KMS-11 (cell line): ENCODE measurements at regions not wholly inside any gene's neighbourhood (a gene's known extent, or its start where the extent isn't known, plus 50 kb on each side); places are given as distances from the start of the nearest gene placed in this dataset.

Experiments
- H2AFZ ChIP-seq: fragments of 200-600 bp; sonication (generic); 2 replicates; pipeline ENCODE4 v1.6.1; 2016; ENCODE audit warnings: antibody characterized with exemption, mixed run types, low read depth
- H3K27ac ChIP-seq: fragments of 200-600 bp; sonication (generic); 2 replicates; pipeline ENCODE4 v1.6.1; 2016; ENCODE audit warnings: mild to moderate bottlenecking, mixed run types
- H3K27me3 ChIP-seq: fragments of 200-600 bp; sonication (generic); 2 replicates; pipeline ENCODE4 v1.6.1; 2017; ENCODE audit warnings: mild to moderate bottlenecking, low read depth, mixed run types, moderate library complexity; ENCODE audit not compliant: insufficient read depth
- H3K36me3 ChIP-seq: fragments of 200-600 bp; sonication (generic); 2 replicates; pipeline ENCODE4 v1.6.1; 2017; ENCODE audit warnings: mild to moderate bottlenecking, mixed run types; ENCODE audit not compliant: insufficient read depth
- H3K4me1 ChIP-seq: fragments of 200-600 bp; sonication (generic); 2 replicates; pipeline ENCODE4 v1.6.1; 2016; ENCODE audit warnings: mild to moderate bottlenecking, low read depth, mixed run types; ENCODE audit not compliant: poor library complexity, severe bottlenecking
- H3K4me2 ChIP-seq: fragments of 200-600 bp; sonication (generic); 2 replicates; pipeline ENCODE4 v1.7.0; 2016; ENCODE audit warnings: mild to moderate bottlenecking, mixed run types
- H3K4me3 ChIP-seq: fragments of 200-600 bp; sonication (generic); IDR thresholded peaks from 2 replicates; pipeline ENCODE4 v1.6.1; 2017; ENCODE audit warnings: low read depth, low read length, mixed read lengths; ENCODE audit not compliant: insufficient read depth
- H3K79me2 ChIP-seq: fragments of 200-600 bp; sonication (generic); 2 replicates; pipeline ENCODE4 v1.6.1; 2016; ENCODE audit warnings: low read depth, mixed run types; ENCODE audit not compliant: insufficient read depth
- H3K9ac ChIP-seq: fragments of 200-600 bp; sonication (generic); 2 replicates; pipeline ENCODE4 v1.6.1; 2016; ENCODE audit warnings: mild to moderate bottlenecking, mixed run types
- H4K20me1 ChIP-seq: fragments of 200-600 bp; sonication (generic); 2 replicates; pipeline ENCODE4 v1.6.1; 2016; ENCODE audit warnings: mild to moderate bottlenecking, mixed run types; ENCODE audit not compliant: insufficient read depth
- CTCF ChIP-seq: fragments of 200-600 bp; sonication (generic); conservative IDR thresholded peaks from 2 replicates; pipeline ENCODE4 v1.6.1; 2017; ENCODE audit warnings: low read depth, mild to moderate bottlenecking, antibody characterized with exemption, low read length, moderate library complexity, mixed read lengths

- Histone ChIP-seq H3K9ac (no peak overlapping the region), H3K4me3 (no peak overlapping the region), H3K4me2 (no peak overlapping the region), H3K4me1 (no peaks in the 10 kb centered on the region), H3K27me3 (no peaks in the 10 kb centered on the region), H2AFZ (no peak overlapping the region), H3K27ac (no peak overlapping the region), H3K79me2 (no peaks in the 10 kb centered on the region), H4K20me1 (no peaks in the 10 kb centered on the region), H3K36me3 (no peaks in the 10 kb centered on the region)
- peak; percentile 33; the same call in 1 of the 2 replicates for TF ChIP-seq CTCF
Measured at GRCh38 chr12:131454418-131455217, 256.3 kb upstream of the SFSWAP start.

GRCh38 chr12:131455218-131455506, 255.7 kb upstream of the SFSWAP start:
- Histone ChIP-seq H3K27ac (no peak overlapping the region), H2AFZ (no peak overlapping the region), H3K4me1 (no peaks in the 10 kb centered on the region), H4K20me1 (no peaks in the 10 kb centered on the region), H3K4me2 (no peak overlapping the region), H3K4me3 (no peak overlapping the region), H3K9ac (no peak overlapping the region), H3K36me3 (no peaks in the 10 kb centered on the region), H3K27me3 (no peaks in the 10 kb centered on the region), H3K79me2 (no peaks in the 10 kb centered on the region)
- no peak for TF ChIP-seq CTCF

GRCh38 chr12:131455581-131456110, 255.2 kb upstream of the SFSWAP start:
- H4K20me1 ChIP-seq: no peaks in the 10 kb centered on the region
- H3K9ac ChIP-seq: no peak overlapping the region
- H2AFZ ChIP-seq: no peak overlapping the region
- no peaks in the 10 kb centered on the region for H3K27me3 ChIP-seq
- H3K79me2 ChIP-seq: no peaks in the 10 kb centered on the region
- H3K4me1 ChIP-seq: no peaks in the 10 kb centered on the region
- no peak for TF ChIP-seq CTCF
- no peak overlapping the region for H3K4me2 ChIP-seq
- H3K4me3 ChIP-seq: no peak overlapping the region
- H3K27ac ChIP-seq: no peak overlapping the region
- H3K36me3 ChIP-seq: no peaks in the 10 kb centered on the region

- no peak for TF ChIP-seq CTCF
- no peak overlapping the region for H3K4me3 ChIP-seq
- no peak overlapping the region for H3K9ac ChIP-seq
- H3K4me1 ChIP-seq: no peaks in the 10 kb centered on the region
- H3K36me3 ChIP-seq: no peaks in the 10 kb centered on the region
- no peaks in the 10 kb centered on the region for H3K79me2 ChIP-seq
- H3K27me3 ChIP-seq: no peaks in the 10 kb centered on the region
- H4K20me1 ChIP-seq: no peaks in the 10 kb centered on the region
- H3K4me2 ChIP-seq: no peak overlapping the region
- H2AFZ ChIP-seq: no peak overlapping the region
- no peak overlapping the region for H3K27ac ChIP-seq
Measured at GRCh38 chr12:131456301-131457027, 254.4 kb upstream of the SFSWAP start.
